HG03175 (cell line): ENCODE measurements at regions not wholly inside any gene's neighbourhood (a gene's known extent, or its start where the extent isn't known, plus 50 kb on each side); places are given as distances from the start of the nearest gene placed in this dataset.
"Not testable (repeated sequence)": the region's sequence is repeated elsewhere in the genome, so short reads cannot be mapped to it uniquely, and the experiment has no call there.

Experiments used
- ATAC-seq: cut with Tn5 transposase; IDR thresholded peaks from one replicate; pipeline ENCODE4 v1.9.1; 2021; ENCODE audit warnings: mild to moderate bottlenecking, moderate library complexity; ENCODE audit not compliant: unreplicated experiment

DNA sequence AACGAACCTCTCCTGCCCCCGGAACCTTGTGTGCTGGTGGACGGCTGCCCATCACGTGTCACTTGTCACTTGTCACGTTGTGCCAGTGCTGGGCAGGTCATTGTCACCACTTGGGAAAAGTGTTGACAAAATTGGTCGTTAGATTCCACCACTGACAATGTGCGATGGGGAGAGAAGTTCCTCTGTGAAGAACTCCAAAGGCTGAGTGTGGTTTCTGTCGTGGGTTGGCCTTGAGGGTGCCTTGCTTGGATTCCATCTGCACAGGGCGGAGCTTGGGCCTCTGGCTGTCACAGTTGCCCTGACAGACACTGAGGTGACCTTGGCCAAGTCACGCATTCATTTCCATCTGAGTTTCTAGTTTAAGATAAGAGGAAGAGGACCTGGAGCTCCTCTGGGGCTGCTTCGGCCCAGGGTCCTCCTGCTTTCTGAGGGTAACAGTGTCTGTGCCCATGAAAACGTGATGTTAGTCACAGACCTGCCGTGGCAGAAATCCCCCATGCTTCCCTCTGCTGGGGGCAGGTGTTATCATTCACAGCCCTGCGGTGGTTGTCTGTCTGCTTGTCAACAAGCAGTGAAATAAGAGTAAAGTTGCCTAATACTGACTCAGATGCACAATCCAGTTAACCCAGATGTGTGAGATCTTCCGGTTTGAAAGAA, 133.6 kb downstream of the LAT start:
- ATAC-seq = not testable (repeated sequence)

DNA sequence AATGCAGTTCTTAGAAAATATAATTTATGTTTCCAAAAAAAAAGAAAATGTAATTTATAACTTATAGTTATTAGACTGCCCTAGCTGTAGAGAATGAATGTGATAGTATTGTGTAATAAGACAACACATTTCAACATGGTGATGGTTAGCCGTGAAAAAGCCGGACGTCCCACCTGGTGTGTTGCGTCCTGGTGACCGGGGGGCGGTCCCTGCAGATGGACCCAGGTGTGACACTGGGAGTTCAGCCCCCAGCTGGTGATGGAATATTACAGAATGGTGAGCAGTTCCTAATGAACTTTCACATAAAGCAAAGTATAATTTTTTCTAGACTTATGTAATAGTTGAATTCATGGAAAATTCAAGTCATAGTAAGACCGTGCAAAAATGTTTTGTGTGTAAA, 132.8 kb downstream of the LAT start:
- no peak for ATAC-seq

DNA sequence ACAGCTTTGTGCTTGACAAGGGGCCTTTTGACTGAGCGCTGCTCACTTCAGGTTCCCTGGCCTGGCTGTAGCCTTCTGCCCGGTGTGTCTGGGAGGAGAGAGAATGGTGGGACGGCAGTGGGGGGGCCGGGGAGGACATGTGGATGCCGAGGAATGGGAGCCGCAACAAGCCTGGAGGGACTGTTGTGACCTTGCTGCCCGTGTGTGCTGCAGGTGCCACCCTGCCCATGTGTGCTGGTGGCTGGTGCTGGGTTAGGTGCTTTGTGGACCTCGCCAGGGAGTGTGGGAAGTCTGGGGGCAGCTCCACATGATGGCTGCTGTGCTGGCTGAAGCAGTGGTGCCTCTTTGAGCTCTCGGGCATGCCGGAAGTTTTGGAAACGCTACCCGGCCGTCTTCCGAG, 132.1 kb downstream of the LAT start:
- ATAC-seq = no peak

DNA sequence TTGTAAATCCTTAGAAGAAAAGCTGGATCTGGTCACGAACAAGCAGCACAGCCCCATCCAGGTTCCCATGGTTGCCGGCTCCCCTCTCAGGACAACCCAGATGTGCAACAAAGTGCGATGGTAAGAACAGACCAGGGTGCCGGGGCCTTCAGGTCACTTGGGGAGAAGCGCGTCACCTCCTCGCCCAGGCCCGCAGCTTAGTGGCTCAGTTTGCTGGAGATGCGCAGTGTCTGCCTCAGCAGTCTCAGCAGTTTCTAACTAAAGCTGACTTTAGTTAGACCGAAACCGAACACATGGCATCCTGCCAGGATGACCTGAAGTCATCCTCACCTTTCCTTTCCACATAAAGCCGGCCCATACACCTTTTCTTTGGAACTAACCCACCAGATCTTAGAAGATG, 131.4 kb downstream of the LAT start:
- not testable (repeated sequence) for ATAC-seq

DNA sequence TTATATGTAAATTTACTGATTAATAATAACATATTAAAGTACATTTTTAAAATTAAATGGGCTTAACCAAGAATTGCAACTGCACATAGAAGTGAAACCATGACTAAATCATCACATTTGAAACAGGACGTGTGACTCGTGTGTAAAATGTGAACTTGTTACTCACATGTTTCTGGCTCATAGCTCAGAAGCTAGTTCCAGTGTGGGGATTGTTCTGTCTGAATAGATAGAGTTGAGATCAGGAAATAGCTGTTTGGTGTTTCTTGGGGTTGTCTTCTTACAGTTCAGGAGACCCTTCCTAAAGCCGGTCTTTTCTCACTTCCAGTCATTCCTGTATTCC, 130.9 kb downstream of the LAT start:
- ATAC-seq = not testable (repeated sequence)

DNA sequence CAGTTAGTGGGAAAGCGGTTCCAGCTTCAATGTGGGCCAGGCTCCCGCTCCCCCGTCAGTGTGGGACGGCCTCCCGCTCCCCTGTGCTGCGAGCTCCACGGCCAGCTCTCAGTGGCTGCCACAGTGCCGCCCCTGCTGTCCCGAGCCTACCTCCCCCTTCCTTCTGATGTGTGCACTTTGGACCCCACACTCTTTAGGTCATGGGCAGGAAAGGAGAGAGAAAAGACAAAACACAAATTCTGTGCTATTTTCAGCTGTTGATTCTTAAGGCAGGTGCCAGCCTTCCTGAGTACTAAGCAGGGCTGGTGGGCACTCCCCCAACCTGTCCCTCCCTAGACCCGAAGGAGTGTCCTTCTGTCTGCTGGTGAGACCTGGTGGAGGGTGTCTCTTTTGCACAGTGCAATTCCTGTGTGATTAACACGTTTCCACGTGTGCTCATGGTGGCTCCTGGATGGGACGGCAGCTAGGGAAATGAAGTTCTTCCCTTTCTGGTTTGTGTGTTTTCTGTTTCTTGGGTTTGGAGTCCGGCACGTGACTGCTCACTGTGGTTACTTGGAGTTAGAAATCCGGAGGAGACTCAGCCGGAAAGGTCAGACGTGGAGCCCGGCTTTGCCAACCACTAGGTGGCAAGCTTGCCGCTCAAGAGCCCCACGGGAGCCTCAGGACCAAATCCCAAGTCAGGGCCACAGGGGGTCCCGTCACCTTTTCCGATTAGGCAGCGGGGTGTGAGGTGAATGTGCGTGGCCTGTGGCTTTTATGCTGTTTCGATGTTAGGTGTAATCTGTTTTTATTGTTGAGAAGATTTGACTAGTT, 130.3 kb downstream of the LAT start:
- ATAC-seq = not testable (repeated sequence)

DNA sequence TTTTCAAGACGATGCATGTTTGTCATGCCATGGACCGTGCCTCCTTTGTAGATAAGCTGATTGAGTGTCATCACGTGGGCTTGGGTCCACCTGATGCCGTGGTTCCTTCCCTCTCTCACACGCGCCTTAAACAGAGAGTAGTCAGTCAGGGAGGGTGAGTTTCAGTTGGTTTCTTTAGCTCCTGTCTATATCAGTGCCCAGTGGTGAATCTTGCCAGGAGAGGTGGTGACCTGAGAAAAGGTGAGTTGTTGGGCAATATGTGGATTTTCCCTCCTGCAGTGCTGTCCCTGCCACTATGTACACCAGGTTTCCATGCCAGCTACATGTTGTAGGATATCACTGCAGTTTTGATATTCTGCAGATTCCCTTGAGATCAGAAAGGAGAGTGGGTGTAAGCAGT, 129.7 kb downstream of the LAT start:
- no peak for ATAC-seq

- ATAC-seq = not testable (repeated sequence)
Measured at GRCh38 chr16:29113446-29113845, 128.6 kb downstream of the LAT start.

DNA sequence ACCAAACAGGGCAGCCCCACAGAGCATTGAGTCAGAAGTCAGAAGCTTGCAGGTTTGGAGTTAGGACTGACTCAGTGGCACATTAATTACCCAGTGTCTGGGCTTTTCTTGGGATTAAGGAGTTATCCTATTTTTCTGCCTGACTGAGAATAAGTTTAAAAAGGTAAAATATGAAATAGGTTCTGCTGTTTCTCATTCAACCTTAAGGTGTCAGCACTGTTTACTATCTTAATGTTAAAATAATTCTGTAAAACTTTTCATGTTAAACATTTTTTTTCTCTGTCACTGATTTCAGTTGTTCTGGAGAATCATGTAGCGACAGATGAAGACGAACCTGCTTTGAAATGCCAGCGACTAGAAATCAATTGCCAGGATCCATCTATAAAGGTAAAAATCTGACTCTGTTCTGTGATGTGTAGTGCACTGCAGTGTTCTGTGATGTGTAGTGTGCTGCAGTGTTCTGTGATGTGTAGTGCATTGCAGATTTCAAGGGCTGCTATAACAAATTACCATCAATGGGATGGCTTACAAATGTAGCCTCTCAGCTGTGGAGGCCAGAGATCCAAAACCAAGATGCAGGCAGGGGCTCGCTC, 128.0 kb downstream of the LAT start:
- no peak for ATAC-seq

- not testable (repeated sequence) for ATAC-seq
Measured at GRCh38 chr16:29111901-29112680, 127.2 kb downstream of the LAT start.

DNA sequence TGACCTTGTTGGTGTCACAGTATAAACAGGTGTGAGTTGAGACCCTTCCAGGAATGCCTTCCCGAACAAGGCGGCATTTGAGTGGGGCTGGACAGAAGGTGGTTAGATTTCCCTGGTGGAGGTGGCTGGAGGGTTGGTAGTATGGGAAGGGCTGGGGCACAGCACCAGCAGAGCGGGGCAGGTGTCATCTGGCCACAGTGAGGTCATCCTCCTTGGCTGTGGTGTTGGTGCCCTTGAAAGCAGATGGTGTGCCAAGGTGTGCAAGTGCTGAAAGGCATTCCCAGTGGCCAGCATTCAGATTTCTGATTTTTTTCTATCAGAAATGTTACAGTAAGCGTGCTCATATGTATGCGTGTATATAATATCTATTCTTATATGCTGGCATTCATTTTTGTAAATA, 126.6 kb downstream of the LAT start:
- ATAC-seq = no peak

DNA sequence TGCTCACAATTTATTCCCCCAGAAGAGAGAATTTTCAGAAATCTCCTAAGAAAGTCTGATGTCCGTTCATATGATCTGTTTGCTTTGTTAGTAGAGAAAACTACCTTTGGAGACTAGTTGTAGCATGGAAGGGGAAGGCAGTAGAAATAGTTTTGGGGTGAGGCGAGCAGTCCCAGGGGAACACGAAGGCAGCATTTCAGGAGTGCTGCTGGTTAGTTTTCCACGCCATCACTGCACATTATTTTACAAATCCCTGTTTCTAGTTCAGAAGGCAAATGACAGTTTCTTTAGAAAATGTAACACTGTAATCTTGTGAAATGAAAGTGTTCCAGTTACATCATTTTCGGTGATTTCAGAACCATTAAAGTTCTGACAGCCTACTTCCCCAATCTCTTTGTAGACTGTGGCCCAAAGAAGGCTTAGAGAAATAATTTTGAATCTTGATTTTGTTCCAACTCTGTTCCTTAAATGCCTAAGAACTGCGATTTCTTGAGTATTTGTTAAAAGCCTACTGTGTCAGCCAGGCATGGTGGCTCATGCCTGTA, 123.8 kb downstream of the LAT start:
- not testable (repeated sequence) for ATAC-seq

- ATAC-seq = no peak
Measured at GRCh38 chr16:29107299-29107698, 122.4 kb downstream of the LAT start.

DNA sequence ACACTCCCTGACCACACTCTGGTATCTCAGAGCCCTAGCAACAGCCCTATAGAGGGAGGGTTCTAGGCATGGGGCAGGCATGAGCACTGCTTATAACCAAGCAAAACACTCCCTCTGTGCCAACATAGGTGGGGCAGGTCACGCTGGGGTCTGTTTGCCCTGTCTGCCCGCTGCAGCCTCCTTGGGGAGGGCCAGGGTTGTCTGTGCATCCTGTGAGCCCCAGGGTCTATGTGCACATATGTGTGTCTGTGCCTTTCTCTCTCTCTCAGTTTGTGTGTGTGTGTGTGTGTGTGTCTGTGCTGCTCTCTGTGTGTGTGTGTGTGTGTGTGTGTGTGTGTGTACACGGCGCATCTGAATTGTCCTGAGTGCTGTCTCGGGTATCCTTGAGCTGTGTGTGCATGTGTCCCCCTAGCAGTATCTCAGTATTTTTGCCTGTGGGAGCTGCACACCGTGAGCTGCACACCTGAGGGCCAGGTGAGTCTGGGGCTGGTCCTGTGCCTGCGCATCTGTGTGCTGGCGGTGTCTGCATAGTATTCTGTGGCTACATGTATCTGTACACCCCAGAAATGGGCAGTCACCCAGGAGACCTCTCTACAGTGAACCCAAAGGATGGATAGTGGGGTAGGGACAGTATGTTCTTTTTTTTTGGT, 121.5 kb downstream of the LAT start:
- ATAC-seq = not testable (repeated sequence)

DNA sequence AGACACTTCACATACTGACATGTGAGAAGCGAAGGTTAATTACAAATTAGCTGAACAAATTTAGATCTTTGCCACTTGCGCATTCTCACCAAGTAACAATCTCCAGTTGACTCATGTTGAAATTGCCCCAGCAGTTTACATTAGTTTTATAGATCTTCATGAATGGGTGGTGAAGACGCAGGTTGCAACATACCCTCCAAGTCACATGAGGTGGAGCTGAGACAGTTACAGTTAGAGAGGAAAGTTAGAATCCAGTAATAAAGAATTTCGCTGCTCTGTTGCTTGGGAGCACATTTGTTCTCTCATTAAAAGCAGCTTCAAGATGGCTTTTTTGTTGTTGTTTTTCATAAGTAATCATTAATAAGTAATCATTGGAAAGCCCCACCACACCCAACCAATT, 119.7 kb downstream of the LAT start:
- not testable (repeated sequence) for ATAC-seq

GRCh38 chr16:29097965-29098364, 113.1 kb downstream of the LAT start:
- ATAC-seq = not testable (repeated sequence)

DNA sequence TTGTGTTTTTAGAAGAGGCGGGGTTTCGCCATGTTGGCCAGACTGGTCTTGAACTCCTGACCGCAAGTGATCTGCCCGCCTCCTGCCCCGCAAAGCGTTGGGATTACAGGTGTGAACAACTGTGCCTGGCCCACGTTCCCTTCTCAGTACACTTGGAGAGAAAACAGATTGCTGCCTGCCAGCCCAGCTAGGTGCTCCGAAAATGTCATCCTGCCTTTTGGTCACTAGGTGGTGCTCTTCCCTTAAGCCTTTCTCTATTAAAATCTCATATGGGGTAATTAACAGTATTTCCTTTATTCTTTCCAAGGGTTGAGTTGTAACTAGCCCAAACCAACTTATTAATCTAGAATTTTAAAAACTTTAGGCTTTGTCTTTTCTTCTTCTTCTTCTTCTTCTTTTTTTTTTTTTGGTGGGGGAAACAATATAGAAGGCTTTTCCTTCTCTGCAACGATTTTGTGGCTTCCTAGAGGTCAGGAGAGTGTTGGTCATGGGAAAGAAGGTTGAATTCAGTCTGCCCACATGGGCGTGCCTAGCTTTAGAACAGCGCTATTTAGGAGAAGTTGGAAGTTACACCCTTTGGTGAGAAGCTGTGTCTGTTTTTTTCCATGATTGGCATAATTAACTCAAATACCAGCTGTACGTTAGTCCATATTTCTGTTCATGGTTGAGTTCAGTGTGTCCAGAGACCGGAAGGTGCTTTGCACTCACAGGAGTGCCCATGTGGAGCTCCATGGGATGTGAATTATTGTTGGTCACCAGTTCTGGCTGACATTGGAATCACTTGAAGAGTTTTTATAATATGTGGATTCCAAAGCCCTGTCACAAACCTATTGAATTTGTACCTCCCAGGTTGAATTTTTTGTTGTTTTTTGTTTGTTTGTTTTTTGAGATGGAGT, 110.1 kb downstream of the LAT start:
- ATAC-seq = not testable (repeated sequence)

DNA sequence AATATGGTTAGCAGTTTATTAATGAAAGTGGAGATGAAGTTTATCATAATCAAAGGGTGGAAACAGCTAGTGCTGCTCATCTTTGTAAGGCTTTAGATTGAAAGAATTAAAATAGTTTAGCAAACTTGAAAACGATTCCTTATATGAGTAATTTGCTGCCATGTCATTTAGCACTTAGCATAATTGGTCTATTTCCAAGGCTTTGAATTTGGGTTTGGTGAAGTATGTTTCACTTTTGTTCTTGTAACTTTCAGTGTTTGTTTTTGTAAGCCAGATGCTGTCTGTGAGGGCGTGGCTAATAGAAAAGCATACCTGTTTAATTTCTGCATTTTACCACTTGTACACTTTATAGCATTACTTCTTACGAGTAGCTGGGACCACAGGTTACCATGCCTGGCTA, 109.5 kb downstream of the LAT start:
- ATAC-seq = not testable (repeated sequence)

GRCh38 chr16:29089679-29090078, 104.8 kb downstream of the LAT start:
- ATAC-seq = not testable (repeated sequence)
